Tibial nerve (tissue), 4 donors: ENCODE measurements at regions not wholly inside any gene's neighbourhood (a gene's known extent, or its start where the extent isn't known, plus 50 kb on each side); places are given as distances from the start of the nearest gene placed in this dataset.

Experiments used
- DNase-seq, 2 donors: peaks; one replicate each; pipeline ENCODE4 v3.0.0-alpha.2; 2019; ENCODE audit warnings: low spot score in 2 of 2
- H3K27ac ChIP-seq, 4 donors: fragments of 200-600 bp; sonication (generic) in 3 of 4; one replicate each; pipeline ENCODE4 v1.5.1; 2017 to 2019; ENCODE audit warnings: mild to moderate bottlenecking in 1 of 4
- H3K27me3 ChIP-seq, 2 donors: fragments of 200-600 bp; sonication (generic) in 1 of 2; one replicate each; pipeline versions ENCODE4 v1.5.1 to v1.6.0; 2017 to 2019
- H3K36me3 ChIP-seq, 3 donors: fragments of 200-600 bp; sonication (generic); one replicate each; pipeline ENCODE4 v1.5.1; 2018 to 2019
- H3K4me1 ChIP-seq, 4 donors: fragments of 200-600 bp; sonication (generic) in 3 of 4; one replicate each; pipeline ENCODE4 v1.5.1; 2017 to 2019
- H3K4me3 ChIP-seq, 4 donors: fragments of 200-600 bp; sonication (generic) in 3 of 4; one replicate each; pipeline ENCODE4 v1.5.1; 2017 to 2019; ENCODE audit warnings: mild to moderate bottlenecking in 1 of 4, moderate library complexity in 1 of 4
- H3K9me3 ChIP-seq, 4 donors: fragments of 200-600 bp; sonication (generic) in 3 of 4; one replicate each; pipeline ENCODE4 v1.5.1; 2017 to 2019
- CTCF ChIP-seq, 5 experiments: fragments of 200-600 bp in 3 of 5; fragments of 450-650 bp in 2 of 5; sonication (generic) in 3 of 5; IDR thresholded peaks; one replicate each; pipeline ENCODE4 v1.5.1; 2016 to 2019; ENCODE audit warnings: antibody characterized with exemption in 5 of 5, mild to moderate bottlenecking in 3 of 5, moderate library complexity in 2 of 5
- EP300 ChIP-seq, 2 donors: sonication (generic); formaldehyde crosslinking; IDR thresholded peaks; one replicate each; pipeline ENCODE4 v1.6.1; 2017; ENCODE audit warnings: antibody characterized with exemption in 2 of 2, mild to moderate bottlenecking in 1 of 2
- POLR2A ChIP-seq, 2 donors: fragments of 450-650 bp; IDR thresholded peaks; one replicate each; pipeline ENCODE4 v1.6.1; 2017; ENCODE audit warnings: antibody characterized with exemption in 2 of 2, mild to moderate bottlenecking in 2 of 2, moderate library complexity in 2 of 2
- WGBS, 2 donors: methylation state at CpG; one replicate each; pipeline ENCODE4 v1.1.5; 2018; 5-methylcytosine and 5-hydroxymethylcytosine counted together

- no peak for DNase-seq
- Histone ChIP-seq H3K36me3 (no peaks in the 10 kb centered on the region), H3K4me1 (no peaks in the 10 kb centered on the region), H3K9me3 (no peaks in the 10 kb centered on the region), H3K4me3 (no peak overlapping the region), H3K27ac (no peak overlapping the region), H3K27me3 (no peaks in the 10 kb centered on the region)
- 40 to 50% methylated on average over 5 of the region's 5 CpGs for WGBS, 2 donors
- TF ChIP-seq EP300 (IDR thresholded peaks at IDR 0.05) (no peak), POLR2A (IDR thresholded peaks at IDR 0.05) (no peak), CTCF (IDR thresholded peaks at IDR 0.05) (no peak)
Observed at GRCh38 chr13:87884884-87885283, 213.7 kb downstream of the SLITRK5 start.

- no peak for DNase-seq
- no peak overlapping the region for H3K4me3 ChIP-seq
- peaks cover 0 to 13% (median 0%) of the 10 kb centered on the region in 4 donors for H3K9me3 ChIP-seq
- H3K36me3 ChIP-seq = no peaks in the 10 kb centered on the region
- H3K4me1 ChIP-seq = no peaks in the 10 kb centered on the region
- no peak overlapping the region for H3K27ac ChIP-seq
- TF ChIP-seq EP300 (IDR thresholded peaks at IDR 0.05) (no peak), POLR2A (IDR thresholded peaks at IDR 0.05) (no peak), CTCF (IDR thresholded peaks at IDR 0.05) (no peak)
- no peaks in the 10 kb centered on the region for H3K27me3 ChIP-seq
- WGBS, 2 donors = 80 to 83% methylated on average over 6 of the region's 6 CpGs
Observed at GRCh38 chr13:87887459-87888123, 216.4 kb downstream of the SLITRK5 start.

GRCh38 chr13:87889254-87889653 lies 218.1 kb downstream of the SLITRK5 start:
- Histone ChIP-seq H3K4me3 (no peak overlapping the region), H3K27me3 (no peaks in the 10 kb centered on the region), H3K36me3 (no peaks in the 10 kb centered on the region), H3K27ac (no peak overlapping the region), H3K4me1 (no peaks in the 10 kb centered on the region), H3K9me3 (peaks cover 0 to 13% (median 0%) of the 10 kb centered on the region in 4 donors)
- TF ChIP-seq CTCF (IDR thresholded peaks at IDR 0.05) (no peak), POLR2A (IDR thresholded peaks at IDR 0.05) (no peak), EP300 (IDR thresholded peaks at IDR 0.05) (no peak)
- no peak for DNase-seq
- 51 to 52% methylated on average over 2 of the region's 2 CpGs for WGBS, 2 donors

GRCh38 chr13:87893186-87893585 lies 222.0 kb downstream of the SLITRK5 start:
- Histone ChIP-seq H3K27ac (no peak overlapping the region), H3K27me3 (no peaks in the 10 kb centered on the region), H3K9me3 (peaks cover 0 to 13% (median 0%) of the 10 kb centered on the region in 4 donors), H3K36me3 (no peaks in the 10 kb centered on the region), H3K4me1 (no peaks in the 10 kb centered on the region), H3K4me3 (no peak overlapping the region)
- no peak for DNase-seq
- TF ChIP-seq POLR2A (IDR thresholded peaks at IDR 0.05) (no peak), CTCF (IDR thresholded peaks at IDR 0.05) (no peak), EP300 (IDR thresholded peaks at IDR 0.05) (no peak)

GRCh38 chr13:87894059-87894458 lies 222.9 kb downstream of the SLITRK5 start:
- no peak for TF ChIP-seq CTCF (IDR thresholded peaks at IDR 0.05)
- TF ChIP-seq EP300 (IDR thresholded peaks at IDR 0.05) = no peak
- TF ChIP-seq POLR2A (IDR thresholded peaks at IDR 0.05) = no peak
- Histone ChIP-seq H3K27me3 (no peaks in the 10 kb centered on the region), H3K9me3 (peaks cover 0 to 13% (median 0%) of the 10 kb centered on the region in 4 donors), H3K36me3 (no peaks in the 10 kb centered on the region), H3K27ac (no peak overlapping the region), H3K4me1 (no peaks in the 10 kb centered on the region), H3K4me3 (no peak overlapping the region)
- 76 to 83% methylated on average over 2 of the region's 2 CpGs for WGBS, 2 donors
- DNase-seq = no peak
